T-helper 1 cell (primary cell): ENCODE measurements at regions not wholly inside any gene's neighbourhood (a gene's known extent, or its start where the extent isn't known, plus 50 kb on each side); places are given as distances from the start of the nearest gene placed in this dataset.
"Not testable (repeated sequence)": the region's sequence is repeated elsewhere in the genome, so short reads cannot be mapped to it uniquely, and the experiment has no call there.

ENCODE experiments used
- DNase-seq, 5 donors: peaks; one replicate each; pipeline ENCODE4 v3.0.0-alpha.2; 2012 to 2020

DNA sequence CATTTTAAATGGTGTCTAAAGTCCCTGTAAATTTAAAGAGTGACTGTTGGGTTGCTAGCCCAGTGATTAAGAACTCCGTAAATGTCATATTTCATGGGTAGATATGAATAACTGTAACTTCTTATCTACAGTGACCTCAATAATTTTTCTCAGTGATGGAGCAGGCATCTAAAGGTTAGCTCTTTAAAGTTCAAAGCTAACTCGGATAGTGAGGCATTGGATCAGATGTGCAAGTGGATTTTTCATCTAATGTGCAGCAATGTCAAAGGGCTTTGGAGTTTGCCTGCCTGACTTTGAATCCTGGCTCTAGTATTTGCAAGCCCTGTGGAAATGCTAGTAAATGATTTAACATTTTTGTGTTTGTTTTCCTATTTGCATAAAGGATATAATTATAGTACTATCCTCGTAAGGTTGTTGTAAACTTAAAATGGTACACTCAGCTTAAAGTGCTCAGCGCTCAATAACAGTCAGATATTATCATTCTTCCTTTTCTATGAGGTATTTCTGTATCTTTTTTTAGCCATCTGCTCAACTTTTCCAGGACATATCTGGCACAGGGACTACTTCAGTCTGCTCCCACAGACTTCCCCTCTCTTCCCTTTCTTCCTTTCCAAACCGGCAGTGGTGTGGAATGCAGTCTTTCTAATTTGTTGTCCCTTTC lies 163.7 kb upstream of the ELL2 start:
- DNase-seq: no peak

- no peak for DNase-seq
Observed at GRCh38 chr5:96124589-96124988, 162.9 kb upstream of the ELL2 start.

GRCh38 chr5:96123418-96123817 lies 161.8 kb upstream of the ELL2 start:
- no peak for DNase-seq

- DNase-seq: no peak
Observed at GRCh38 chr5:96121364-96121763, 159.7 kb upstream of the ELL2 start.

- no peak for DNase-seq
Observed at GRCh38 chr5:96120120-96120519, 158.5 kb upstream of the ELL2 start.

DNA sequence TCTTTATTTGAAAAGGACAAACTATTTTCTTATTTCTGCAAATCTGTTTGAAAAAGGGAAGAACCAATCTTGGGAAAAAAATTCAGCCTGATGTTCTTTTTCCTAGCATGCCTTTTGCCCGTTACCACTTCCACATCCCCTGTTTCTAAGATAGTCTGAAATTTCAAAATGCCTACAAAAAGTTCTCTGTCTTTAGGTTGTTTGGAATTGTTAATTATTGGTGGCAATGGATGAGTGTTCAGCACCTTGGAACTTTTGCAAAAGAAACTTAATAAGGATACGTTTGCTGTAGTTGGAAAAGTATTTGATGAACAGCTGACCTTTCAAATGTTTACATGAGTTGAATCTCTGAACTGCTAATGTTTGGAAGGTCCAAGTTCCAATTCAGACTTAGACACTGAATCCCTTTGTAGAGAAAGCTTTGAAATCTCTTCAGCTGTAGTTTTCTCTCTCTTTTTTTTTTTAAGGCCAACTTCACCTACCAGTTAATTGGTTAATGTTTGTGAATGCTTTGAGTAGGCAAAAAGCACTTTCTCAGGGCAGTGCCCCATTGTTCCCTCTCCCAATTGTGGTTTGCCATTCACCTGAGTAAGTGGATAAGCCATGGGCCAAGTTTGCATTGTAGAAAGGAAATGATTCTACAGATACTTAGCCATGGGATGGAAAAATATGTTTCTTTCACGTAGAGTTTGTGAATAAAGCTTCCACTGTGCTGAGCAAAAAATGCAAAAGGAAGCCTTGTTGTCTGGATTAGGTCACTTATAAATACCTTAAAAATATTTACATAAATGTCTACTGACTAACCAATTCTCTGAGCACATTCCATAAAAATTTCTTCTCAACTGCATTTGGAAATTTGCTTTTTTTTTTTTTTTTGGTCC lies 156.4 kb upstream of the ELL2 start:
- DNase-seq: no peak

GRCh38 chr5:96115147-96115807 lies 153.6 kb upstream of the ELL2 start:
- peak in 1 of 5 donors; percentile 34 for DNase-seq

- DNase-seq: peak in 1 of 5 donors; percentile 73
Observed at GRCh38 chr5:96114736-96115135, 153.1 kb upstream of the ELL2 start.

- peak in 1 of 5 donors; percentile 50 for DNase-seq
Observed at GRCh38 chr5:96113170-96113939, 151.7 kb upstream of the ELL2 start.

DNA sequence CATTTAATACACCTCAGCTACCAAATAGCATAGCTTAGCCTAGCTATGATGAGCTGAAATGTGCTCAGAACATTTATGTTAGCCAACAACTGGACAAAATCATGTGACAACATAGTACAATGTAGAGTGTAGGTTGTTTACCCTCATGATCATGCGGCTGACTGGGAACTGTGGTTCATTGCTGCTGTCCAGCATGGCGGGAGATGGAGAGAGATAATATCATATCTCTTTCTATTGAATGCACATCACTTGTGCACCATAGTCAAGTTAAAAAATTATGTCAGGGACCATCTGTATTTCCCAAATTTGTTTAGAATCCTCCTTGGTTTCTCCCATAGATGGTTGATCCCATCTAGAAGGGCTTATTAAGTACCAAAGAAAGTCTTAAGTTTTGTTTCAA lies 151.1 kb upstream of the ELL2 start:
- no peak for DNase-seq

DNA sequence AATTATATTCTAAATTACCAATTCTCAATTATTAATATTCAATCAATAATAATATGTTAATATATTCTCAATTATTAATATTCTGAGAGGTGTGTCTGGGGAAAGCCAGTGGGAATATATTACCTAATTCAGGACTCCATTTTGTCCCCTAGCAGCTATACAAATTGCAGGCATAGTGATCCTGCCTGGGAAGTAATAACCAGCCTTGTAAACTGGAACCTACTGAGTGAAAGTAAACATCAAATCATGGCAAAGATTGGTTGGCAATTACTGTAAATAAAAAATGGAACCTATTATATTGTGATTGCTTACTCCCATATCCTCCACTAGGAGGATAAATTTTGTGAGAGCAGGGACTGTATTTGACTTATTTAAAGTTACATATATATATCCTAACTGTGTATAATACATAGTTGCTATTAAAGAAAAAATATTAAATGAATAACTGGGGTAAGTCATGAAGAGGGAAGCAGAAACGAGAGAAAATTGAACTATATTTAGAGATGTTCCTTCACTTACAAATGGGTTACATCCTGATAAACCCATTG lies 150.5 kb upstream of the ELL2 start:
- no peak for DNase-seq

- DNase-seq: peak in 1 of 5 donors; percentile 30
Observed at GRCh38 chr5:96111080-96111756, 149.6 kb upstream of the ELL2 start.

GRCh38 chr5:96110300-96110699 lies 148.6 kb upstream of the ELL2 start:
- DNase-seq: no peak

DNA sequence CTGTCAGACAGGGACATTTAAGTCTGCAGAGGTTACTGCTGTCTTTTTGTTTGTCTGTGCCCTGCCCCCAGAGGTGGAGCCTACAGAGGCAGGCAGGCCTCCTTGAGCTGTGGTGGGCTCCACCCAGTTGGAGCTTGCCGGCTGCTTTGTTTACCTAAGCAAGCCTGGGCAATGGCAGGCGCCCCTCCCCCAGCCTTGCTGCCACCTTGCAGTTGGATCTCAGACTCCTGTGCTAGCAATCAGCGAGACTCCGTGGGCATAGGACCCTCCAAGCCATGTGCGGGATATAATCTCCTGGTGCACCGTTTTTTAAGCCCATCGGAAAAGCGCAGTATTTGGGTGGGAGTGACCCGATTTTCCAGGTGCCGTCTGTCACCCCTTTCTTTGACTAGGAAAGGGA lies 147.0 kb upstream of the ELL2 start:
- not testable (repeated sequence) for DNase-seq

DNA sequence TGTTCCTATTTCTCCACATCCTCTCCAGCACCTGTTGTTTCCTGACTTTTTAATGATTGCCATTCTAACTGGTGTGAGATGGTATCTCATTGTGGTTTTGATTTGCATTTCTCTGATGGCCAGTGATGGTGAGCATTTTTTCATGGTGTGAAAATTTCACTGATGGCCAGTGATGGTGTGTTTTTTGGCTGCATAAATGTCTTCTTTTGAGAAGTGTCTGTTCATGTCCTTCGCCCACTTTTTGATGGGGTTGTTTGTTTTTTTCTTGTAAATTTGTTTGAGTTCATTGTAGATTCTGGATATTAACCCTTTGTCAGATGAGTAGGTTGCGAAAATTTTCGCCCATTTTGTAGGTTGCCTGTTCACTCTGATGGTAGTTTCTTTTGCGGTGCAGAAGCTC lies 142.2 kb upstream of the ELL2 start:
- not testable (repeated sequence) for DNase-seq

DNA sequence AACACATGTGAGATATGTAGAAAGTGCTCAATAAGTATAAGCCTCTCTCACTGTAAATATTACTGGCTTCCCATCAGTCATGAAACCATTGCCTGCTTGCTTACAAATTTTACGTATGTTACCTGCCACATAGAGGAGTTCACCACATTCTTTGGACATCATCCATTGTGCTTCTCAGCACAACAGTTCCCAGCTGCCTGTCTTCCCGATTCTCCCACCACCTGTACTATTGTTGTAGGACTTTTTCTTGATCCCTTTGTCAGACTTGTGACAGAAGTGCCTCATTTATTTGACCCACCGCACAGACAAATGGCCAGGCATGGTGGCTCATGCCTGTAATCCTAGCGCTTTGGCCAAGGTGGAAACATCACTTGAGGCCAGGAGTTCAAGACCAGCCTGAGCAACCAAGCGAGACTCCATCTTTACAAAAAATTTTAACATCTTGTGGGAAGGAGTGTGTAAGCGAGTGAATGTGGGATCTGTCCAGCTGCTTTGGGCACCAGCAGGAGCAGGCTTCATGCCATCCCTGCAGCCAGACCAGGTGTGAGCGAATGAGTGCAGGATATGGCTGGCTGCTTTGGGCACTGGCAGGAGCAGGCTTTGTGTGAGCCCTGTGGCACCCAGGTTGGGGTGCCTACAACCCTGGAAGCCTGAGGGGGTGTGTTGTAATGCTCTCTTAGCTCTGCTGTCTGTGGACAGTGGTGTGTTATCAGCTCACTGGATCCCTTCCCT lies 139.9 kb upstream of the ELL2 start:
- DNase-seq: no peak

GRCh38 chr5:96097488-96097887 lies 135.8 kb upstream of the ELL2 start:
- not testable (repeated sequence) for DNase-seq

GRCh38 chr5:96096724-96097123 lies 135.1 kb upstream of the ELL2 start:
- no peak for DNase-seq

GRCh38 chr5:96094904-96095303 lies 133.3 kb upstream of the ELL2 start:
- DNase-seq: no peak

GRCh38 chr5:96093890-96094381 lies 132.3 kb upstream of the ELL2 start:
- DNase-seq: no peak

DNA sequence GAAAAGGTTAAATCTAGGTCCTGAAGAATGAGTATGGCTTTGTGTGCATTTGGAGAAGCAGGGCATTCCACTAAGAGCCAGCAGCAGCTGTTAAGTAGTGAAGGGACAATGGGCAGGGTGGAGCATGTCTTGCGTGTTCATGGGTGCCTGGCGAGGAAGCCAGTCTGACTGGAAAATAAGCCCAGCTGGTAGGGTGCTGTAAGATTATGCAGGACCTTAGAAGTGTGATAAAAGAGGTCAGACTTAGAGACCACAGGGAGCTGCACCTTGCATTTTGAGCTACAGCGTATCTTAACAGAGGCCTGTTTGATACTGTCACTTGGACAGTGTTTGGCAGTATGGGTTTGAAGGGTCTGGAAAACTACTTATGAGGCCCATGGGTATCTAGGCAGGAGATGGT lies 131.7 kb upstream of the ELL2 start:
- no peak for DNase-seq
